Activated CD4-positive, alpha-beta memory T cell treated with anti-CD3 and anti-CD28 coated beads for 36 hours (primary cell): ENCODE measurements at regions not wholly inside any gene's neighbourhood (a gene's known extent, or its start where the extent isn't known, plus 50 kb on each side); places are given as distances from the start of the nearest gene placed in this dataset.

Experiments
- CTCF ChIA-PET: fragments of 350-600 bp; sonication (Branson Sonifier 250); formaldehyde crosslinking; loops from one replicate; lab custom pipeline; 2021; ENCODE audit warnings: antibody characterized with exemption, inconsistent platforms; lab: Charles Lee
- POLR2A ChIA-PET: fragments of 350-600 bp; sonication (Branson Sonifier 250); formaldehyde crosslinking; loops from one replicate; lab custom pipeline; 2021; ENCODE audit warnings: antibody characterized with exemption; lab: Charles Lee
- DNase-seq: peaks from one replicate; pipeline ENCODE4 v3.0.0-alpha.2; 2020
- H3K27ac Mint-ChIP-seq: one replicate; pipeline ENCODE4 v1.8.0; 2021; ENCODE audit warnings: mixed read lengths
- H3K27me3 Mint-ChIP-seq: one replicate; pipeline ENCODE4 v1.8.0; 2021; ENCODE audit warnings: mixed read lengths
- H3K36me3 Mint-ChIP-seq: one replicate; pipeline ENCODE4 v1.8.0; 2021; ENCODE audit warnings: mixed read lengths
- H3K4me1 Mint-ChIP-seq: one replicate; pipeline ENCODE4 v1.8.0; 2021; ENCODE audit warnings: low read depth, mixed read lengths
- H3K4me3 Mint-ChIP-seq: one replicate; pipeline ENCODE4 v1.8.0; 2021; ENCODE audit warnings: mild to moderate bottlenecking, mixed read lengths
- H3K9me3 Mint-ChIP-seq: one replicate; pipeline ENCODE4 v1.8.0; 2021; ENCODE audit warnings: mixed read lengths
- intact Hi-C: fragments of 100-400 bp; cut with micrococcal nuclease; formaldehyde crosslinking; loops from one replicate; pipeline ENCODE4 v1.15.1; 2023

DNA sequence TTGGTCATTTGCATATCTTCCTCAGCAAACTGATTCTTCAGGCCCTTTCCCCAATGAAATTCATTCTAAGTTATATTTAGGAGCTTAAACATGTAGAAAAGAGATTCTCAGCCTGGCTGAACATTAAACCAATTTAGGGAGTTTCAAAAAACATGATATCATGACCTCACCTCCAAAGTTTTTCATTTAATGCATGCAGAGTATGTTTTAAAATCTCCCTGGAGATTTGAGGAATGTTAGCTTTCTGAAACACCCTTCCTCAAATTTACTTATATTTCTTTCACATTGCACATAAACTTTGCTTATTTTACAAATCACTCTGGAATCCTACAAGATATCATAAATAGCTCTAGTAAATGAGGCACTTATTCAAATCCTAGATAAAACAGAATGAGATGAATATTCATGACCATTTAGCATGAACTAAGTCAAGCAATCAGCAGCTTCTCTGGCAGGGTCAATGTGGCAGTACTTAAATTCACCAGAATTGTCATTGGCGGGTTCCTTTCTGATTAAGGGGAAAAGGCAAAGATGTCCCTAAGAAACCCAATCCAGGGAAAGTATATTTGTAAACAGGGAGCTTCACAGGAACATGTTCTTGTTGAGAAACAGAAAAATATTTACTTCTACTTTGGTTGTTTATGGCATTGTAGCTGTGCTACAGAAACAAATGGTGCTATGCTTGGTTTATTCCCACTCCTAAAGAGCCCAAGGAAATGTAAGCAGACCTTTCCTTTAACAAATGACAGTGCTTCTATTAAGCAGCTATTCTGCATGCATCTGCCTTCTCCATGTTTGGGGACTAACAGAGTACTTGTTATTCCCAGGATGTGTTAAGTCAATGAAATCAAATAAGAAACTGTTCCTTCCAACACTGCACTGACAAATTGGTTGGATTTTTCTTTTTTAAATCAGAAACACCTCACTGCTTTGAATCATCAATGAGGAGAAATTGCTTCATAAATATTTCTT is 162.3 kb downstream of the C11orf87 start:
- POLR2A ChIA-PET, result no interaction called here
- DNase-seq, result no peak
- CTCF ChIA-PET, result no interaction called here
- H3K9me3 Mint-ChIP-seq, result no peaks in the 10 kb centered on the region
- H3K27me3 Mint-ChIP-seq, result no peaks in the 10 kb centered on the region
- H3K27ac Mint-ChIP-seq, result no peak overlapping the region
- H3K4me1 Mint-ChIP-seq, result no peaks in the 10 kb centered on the region
- intact Hi-C loops, result no loop called here
- no peaks in the 10 kb centered on the region for H3K36me3 Mint-ChIP-seq
- no peak overlapping the region for H3K4me3 Mint-ChIP-seq

DNA sequence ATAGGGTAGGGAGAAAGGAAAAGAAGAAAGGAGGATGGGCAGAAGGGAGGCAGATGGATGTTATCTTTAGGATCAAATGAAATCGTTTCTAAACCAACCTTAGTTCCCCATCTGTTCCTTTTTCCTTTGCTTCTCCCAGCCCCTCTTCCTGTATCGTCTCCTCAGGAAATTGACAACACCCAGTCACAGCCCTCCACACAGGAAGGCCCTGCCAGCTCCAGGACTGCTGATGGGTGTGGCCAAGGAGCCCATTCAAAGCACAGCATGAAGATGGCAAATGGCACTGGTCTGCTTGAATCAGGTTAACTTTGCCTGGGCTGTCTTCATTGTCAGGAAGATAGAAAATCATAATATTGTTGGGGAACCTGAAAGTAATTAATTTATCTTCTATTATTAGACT is 164.8 kb downstream of the C11orf87 start:
- H3K9me3 Mint-ChIP-seq, result no peaks in the 10 kb centered on the region
- H3K4me3 Mint-ChIP-seq, result no peak overlapping the region
- ChIA-PET POLR2A (no interaction called here), CTCF (no interaction called here)
- H3K27ac Mint-ChIP-seq, result no peak overlapping the region
- no peaks in the 10 kb centered on the region for H3K4me1 Mint-ChIP-seq
- no peak for DNase-seq
- intact Hi-C loops, result no loop called here
- H3K27me3 Mint-ChIP-seq, result no peaks in the 10 kb centered on the region
- H3K36me3 Mint-ChIP-seq, result no peaks in the 10 kb centered on the region

DNA sequence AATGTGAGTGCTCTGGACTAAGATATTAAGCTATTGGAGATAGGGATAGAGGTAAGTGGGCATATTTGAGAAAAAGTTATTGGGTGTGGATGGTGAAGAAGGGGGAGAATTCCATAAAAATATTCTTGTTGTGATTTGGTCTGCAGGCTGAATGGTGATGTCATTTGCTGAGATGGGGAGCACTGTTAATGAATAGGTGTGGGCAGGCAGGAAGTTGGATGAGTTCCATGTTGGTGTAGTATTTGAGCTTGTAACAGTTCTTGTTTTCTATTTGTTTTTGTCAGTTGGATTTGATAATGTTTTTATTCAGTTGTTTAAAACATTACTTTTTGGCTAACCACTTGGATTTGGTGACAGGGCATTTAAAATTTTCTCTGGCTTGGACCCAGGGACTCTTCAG is 168.8 kb downstream of the C11orf87 start:
- POLR2A ChIA-PET, result no interaction called here
- CTCF ChIA-PET, result no interaction called here
- no peak overlapping the region for H3K4me3 Mint-ChIP-seq

DNA sequence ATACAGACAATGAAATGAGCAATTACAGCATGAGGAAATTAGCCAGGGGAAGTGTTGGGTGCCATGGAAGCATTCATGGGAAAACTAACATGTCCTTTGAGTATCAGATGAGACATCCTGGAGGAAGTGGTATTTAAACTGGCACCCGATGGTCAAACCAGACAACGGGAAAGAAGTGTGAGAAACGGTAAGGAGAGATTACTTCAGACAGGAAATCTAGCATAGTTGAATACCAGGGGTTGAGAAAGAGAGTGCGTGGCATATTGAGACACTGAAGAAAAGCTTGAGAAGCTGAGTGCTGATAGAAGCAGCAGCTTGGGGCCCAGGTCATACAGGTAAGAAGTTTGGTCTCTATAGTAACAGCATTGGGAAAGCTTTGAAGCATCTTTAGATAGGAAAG is 175.3 kb downstream of the C11orf87 start:
- intact Hi-C loops, result no loop called here

More for the DNA sequence above, 168.8 kb downstream of the C11orf87 start:
- H3K4me1 Mint-ChIP-seq, result no peaks in the 10 kb centered on the region
- no peak for DNase-seq
- H3K27me3 Mint-ChIP-seq, result no peaks in the 10 kb centered on the region
- no peaks in the 10 kb centered on the region for H3K9me3 Mint-ChIP-seq
- no peak overlapping the region for H3K27ac Mint-ChIP-seq
- no peaks in the 10 kb centered on the region for H3K36me3 Mint-ChIP-seq
- intact Hi-C loops, result no loop called here

DNA sequence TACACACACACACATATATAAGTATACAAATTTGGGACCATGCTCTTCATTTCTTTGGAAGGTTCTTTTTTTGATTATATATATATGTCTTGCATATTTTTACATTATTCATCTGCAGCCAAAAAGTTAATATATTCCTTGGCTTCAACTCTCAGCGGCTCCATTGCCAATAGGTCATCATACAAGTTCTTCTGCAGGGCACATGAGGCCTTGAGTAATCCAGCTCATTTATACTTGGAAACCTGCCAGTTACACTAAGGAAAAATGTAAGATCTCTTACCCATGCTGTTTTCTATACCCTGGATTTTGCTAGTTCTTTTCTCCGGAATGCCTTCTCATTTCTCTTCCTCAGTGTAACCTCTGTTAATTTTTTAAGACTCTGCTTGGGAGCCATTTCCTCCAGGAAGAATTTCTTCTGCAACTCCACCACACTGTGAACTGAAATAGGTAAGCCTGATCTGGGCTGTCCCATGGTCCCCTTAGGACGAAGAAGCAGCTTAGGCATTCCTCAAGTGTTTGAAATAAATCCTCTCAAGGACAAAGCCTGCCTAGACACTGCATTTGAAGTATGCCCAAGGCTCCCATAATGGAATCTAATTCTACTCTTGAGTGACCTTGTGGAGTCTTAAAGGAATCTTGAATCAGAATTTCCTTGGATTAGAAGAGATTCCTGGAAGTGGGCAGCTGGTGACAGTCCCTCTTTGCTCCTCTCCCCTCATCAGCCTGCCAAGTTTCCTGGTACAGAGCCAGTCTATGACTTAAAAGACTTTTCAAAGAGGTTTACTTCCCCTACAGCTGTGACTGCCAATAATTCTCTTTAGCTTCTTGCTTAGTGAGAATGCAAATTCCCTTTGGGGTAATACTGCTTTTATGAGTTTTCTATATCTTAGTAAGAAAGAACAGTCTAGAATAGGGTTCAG is 182.8 kb downstream of the C11orf87 start:
- Mint-ChIP-seq H3K27me3 (no peaks in the 10 kb centered on the region), H3K4me1 (no peaks in the 10 kb centered on the region), H3K4me3 (no peak overlapping the region), H3K27ac (no peak overlapping the region), H3K9me3 (peaks cover 2% of the 10 kb centered on the region), H3K36me3 (no peaks in the 10 kb centered on the region)
- intact Hi-C loops, result no loop called here
- ChIA-PET POLR2A (no interaction called here), CTCF (no interaction called here)
- DNase-seq, result no peak

More for the DNA sequence above, 175.3 kb downstream of the C11orf87 start:
- ChIA-PET CTCF (no interaction called here), POLR2A (no interaction called here)
- H3K36me3 Mint-ChIP-seq, result no peaks in the 10 kb centered on the region
- no peak for DNase-seq
- no peaks in the 10 kb centered on the region for H3K9me3 Mint-ChIP-seq
- no peak overlapping the region for H3K27ac Mint-ChIP-seq
- no peaks in the 10 kb centered on the region for H3K27me3 Mint-ChIP-seq
- no peaks in the 10 kb centered on the region for H3K4me1 Mint-ChIP-seq
- no peak overlapping the region for H3K4me3 Mint-ChIP-seq

DNA sequence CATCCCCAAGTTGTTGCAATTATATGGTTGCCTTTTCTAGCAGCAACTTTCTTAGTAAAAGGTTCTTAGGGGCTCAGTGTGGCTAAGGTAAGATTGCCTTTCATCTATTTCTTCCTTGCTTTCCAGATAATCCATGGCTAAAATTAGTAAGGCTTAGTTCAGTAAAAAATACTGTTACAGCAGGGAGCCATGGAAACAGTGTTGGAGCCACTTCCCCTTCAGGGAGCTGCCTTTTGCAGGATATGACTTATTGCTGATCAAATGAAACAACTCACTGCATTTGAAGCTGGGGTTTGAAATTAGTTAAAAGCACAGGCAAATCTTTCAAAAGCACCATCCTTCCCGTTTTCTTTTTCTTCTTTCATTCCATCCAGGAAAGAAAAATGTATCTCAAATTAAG is 184.3 kb downstream of the C11orf87 start:
- H3K4me1 Mint-ChIP-seq, result no peaks in the 10 kb centered on the region
- intact Hi-C loops, result no loop called here
- ChIA-PET CTCF (no interaction called here), POLR2A (no interaction called here)
- H3K4me3 Mint-ChIP-seq, result no peak overlapping the region
- no peaks in the 10 kb centered on the region for H3K27me3 Mint-ChIP-seq
- no peak overlapping the region for H3K27ac Mint-ChIP-seq
- no peaks in the 10 kb centered on the region for H3K36me3 Mint-ChIP-seq
- H3K9me3 Mint-ChIP-seq, result peaks cover 2% of the 10 kb centered on the region
- DNase-seq, result no peak

DNA sequence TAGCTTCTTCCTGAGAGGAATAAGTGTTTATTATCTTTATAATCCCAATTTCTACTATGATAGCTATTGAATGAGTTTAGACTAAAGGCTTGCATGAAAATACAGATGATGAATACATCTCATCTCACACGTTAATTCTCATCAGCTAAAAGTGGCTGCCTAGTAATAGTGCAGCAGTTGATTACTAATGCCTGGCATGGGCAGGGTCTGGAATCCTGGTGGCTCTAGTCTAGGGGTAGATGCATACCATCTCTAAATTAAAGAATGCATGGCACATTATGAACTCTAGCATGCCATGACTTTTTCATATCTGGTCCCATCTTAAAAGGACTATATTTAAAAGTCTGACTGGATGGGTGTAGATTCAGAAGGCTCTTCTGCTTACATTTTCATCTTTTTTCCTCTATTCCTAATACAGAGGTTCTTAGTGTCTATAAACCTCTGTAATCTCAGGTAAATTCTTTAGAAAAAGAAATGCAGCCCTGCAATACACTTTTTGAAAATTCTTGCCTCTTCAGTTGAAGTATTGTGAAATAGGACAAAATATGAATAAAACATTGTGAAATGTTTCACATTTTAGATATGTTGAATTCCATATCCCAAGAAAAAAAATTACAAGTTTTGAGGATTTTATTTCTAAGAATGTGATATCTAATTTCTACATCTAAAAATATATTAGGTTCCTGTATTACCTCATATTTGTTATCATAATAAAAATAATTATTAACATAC is 187.6 kb downstream of the C11orf87 start:
- Mint-ChIP-seq H3K36me3 (no peaks in the 10 kb centered on the region), H3K4me3 (no peak overlapping the region), H3K9me3 (peaks cover 2% of the 10 kb centered on the region), H3K27ac (no peak overlapping the region), H3K27me3 (no peaks in the 10 kb centered on the region), H3K4me1 (no peaks in the 10 kb centered on the region)
- intact Hi-C loops, result no loop called here
- CTCF ChIA-PET, result no interaction called here
- POLR2A ChIA-PET, result no interaction called here
- no peak for DNase-seq

DNA sequence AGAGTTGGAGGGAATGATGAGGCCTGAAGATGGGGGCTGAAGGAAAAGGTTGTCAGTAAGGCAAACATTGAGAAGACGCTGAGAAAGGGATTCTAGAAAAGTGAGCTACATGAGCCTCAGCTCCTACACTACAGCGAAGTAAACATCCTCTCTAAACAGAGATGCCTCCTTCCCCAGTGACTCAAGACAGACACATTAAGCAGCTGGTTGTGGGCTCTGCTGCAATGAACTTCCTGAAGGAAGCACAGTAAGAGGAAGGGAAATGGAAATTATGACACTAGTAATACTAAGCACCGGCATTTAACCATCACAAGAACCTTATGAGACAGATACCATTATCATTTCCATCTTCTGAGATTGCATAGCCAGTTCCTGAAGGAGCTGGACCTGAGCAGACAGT is 190.5 kb downstream of the C11orf87 start:
- DNase-seq, result no peak
- no peaks in the 10 kb centered on the region for H3K36me3 Mint-ChIP-seq
- ChIA-PET POLR2A (no interaction called here), CTCF (no interaction called here)
- intact Hi-C loops, result no loop called here
- no peak overlapping the region for H3K27ac Mint-ChIP-seq
- H3K9me3 Mint-ChIP-seq, result peaks cover 4% of the 10 kb centered on the region
- H3K4me1 Mint-ChIP-seq, result no peaks in the 10 kb centered on the region
- H3K27me3 Mint-ChIP-seq, result no peaks in the 10 kb centered on the region
- no peak overlapping the region for H3K4me3 Mint-ChIP-seq

DNA sequence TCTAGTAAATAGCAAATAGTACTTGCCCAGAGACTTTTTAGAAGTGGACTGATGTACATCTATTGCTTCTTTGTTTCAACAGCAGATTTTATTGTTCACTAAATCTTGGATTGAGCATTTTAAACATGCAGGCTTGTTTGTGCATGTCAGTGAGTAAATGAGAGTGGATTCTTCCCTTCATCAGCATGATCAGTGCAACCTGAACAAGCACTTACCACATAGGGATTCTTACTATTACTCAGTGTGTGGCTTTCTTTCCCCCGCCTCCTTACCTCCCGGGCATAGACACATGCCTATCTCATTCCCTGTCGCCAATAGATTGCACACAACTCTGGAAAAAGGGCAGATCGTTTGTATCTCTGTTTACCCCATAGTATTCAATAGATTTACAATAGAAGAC is 197.5 kb downstream of the C11orf87 start:
- no peaks in the 10 kb centered on the region for H3K27me3 Mint-ChIP-seq
- no peaks in the 10 kb centered on the region for H3K36me3 Mint-ChIP-seq
- POLR2A ChIA-PET, result no interaction called here
- peaks cover 2% of the 10 kb centered on the region for H3K9me3 Mint-ChIP-seq
- intact Hi-C loops, result no loop called here
- H3K4me3 Mint-ChIP-seq, result no peak overlapping the region
- no peak overlapping the region for H3K27ac Mint-ChIP-seq
- no peak for DNase-seq
- no peaks in the 10 kb centered on the region for H3K4me1 Mint-ChIP-seq
- CTCF ChIA-PET, result no interaction called here

DNA sequence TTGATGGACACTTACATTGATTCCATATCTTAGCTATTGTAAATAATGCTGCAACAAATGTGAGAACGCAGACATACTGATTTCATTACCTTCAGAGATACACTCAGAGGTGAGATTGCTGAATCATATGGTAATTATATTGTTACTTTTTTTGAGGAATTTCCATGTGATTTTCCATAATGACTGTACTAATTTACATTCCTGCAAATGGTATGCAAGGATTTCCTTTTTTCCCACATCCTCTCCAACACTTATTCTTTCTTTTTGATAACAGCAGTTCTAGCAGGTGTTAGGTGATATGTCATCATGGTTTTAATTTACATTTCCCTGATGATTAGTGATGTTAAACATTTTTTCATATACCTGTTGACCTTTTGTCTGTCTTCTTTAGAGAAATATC is 207.7 kb downstream of the C11orf87 start:
- no peak for DNase-seq
- H3K4me1 Mint-ChIP-seq, result no peaks in the 10 kb centered on the region
- no peaks in the 10 kb centered on the region for H3K36me3 Mint-ChIP-seq
- no peaks in the 10 kb centered on the region for H3K27me3 Mint-ChIP-seq
- H3K4me3 Mint-ChIP-seq, result no peak overlapping the region
- H3K9me3 Mint-ChIP-seq, result peaks cover 14% of the 10 kb centered on the region
- H3K27ac Mint-ChIP-seq, result no peak overlapping the region
- ChIA-PET CTCF (no interaction called here), POLR2A (no interaction called here)
- intact Hi-C loops, result no loop called here

DNA sequence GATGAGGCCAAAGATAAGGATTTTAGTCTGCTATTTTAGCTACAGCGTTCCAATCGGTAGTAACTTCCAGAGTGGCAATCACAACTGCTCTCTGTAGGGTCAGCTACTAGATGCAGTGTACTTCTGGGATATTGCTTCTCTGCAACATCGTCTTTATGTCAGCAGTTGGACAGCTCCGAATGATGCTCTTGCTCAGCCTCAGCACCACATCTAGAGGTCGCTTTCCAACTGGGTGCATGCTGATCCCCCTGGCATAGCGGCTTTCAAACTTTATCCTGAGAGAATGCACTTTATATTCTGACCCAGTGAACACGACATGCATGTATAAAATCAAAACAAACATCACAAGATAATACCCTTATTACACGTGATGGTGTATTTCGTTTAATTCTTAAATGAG is 219.6 kb downstream of the C11orf87 start:
- Mint-ChIP-seq H3K27me3 (no peaks in the 10 kb centered on the region), H3K27ac (no peak overlapping the region), H3K4me3 (no peak overlapping the region), H3K9me3 (peaks cover 5% of the 10 kb centered on the region), H3K4me1 (no peaks in the 10 kb centered on the region), H3K36me3 (no peaks in the 10 kb centered on the region)
- POLR2A ChIA-PET, result no interaction called here
- CTCF ChIA-PET, result no interaction called here
- intact Hi-C loops, result no loop called here
- no peak for DNase-seq

DNA sequence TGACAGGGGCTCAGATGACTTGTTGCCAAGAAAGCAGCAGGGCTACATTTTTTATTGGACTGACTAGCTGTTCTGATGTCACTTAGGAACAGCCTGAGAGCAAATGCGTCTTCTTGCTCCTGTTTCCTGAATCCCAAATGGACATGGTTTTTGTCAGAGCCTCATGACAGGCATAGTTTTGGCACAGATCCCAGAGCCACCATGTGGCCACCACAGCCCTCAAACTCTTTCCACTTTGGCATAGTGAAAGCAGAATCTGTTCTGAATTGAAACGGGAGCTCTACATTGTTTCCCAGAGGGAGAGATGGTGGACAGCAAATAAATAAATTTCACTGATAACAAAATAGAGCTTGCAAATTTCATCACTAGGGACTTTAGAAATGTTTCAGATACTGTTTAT is 222.2 kb downstream of the C11orf87 start:
- POLR2A ChIA-PET, result no interaction called here
- DNase-seq, result no peak
- H3K27ac Mint-ChIP-seq, result no peak overlapping the region
- no peak overlapping the region for H3K4me3 Mint-ChIP-seq
- H3K36me3 Mint-ChIP-seq, result no peaks in the 10 kb centered on the region
- H3K4me1 Mint-ChIP-seq, result no peaks in the 10 kb centered on the region
- no peaks in the 10 kb centered on the region for H3K9me3 Mint-ChIP-seq
- intact Hi-C loops, result no loop called here
- H3K27me3 Mint-ChIP-seq, result no peaks in the 10 kb centered on the region
- CTCF ChIA-PET, result no interaction called here
